ENCODE measurements at regions not wholly inside any gene's neighbourhood (a gene's known extent, or its start where the extent isn't known, plus 50 kb on each side); places are given as distances from the start of the nearest gene placed in this dataset.

DNA sequence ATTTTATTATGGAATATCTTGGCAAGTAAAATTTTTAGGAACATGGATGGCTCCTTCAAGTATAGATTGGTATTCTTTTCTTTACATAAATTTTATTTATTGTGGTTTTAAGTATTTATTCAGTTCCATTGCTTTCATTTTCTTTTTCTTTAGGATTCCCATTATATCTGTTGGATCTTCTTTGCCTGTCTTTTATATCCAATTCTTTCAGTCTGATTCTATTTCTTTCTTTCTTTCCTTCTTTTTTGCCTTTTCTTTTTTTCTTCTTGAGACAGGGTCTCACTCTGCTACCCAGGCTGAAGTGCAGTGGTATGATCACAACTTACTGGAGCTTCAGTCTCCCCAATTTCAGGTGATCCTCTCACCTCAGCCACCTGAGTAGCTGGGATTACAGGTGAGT, 74.2 kb upstream of the GLI3 start:
- TF ChIP-seq NFRKB (IDR thresholded peaks at IDR 0.05) (no peak), FOXM1 (IDR thresholded peaks at IDR 0.05; ENCODE audit: borderline replicate concordance) (no peak), SUZ12 (IDR thresholded peaks at IDR 0.05) (no peak), ZNF384 (IDR thresholded peaks at IDR 0.05) (no peak), CTBP1 (IDR thresholded peaks at IDR 0.05; ENCODE audit: borderline replicate concordance) (no peak), TARDBP (IDR thresholded peaks at IDR 0.05) (no peak), SP1 (IDR thresholded peaks at IDR 0.05) (no peak), FOXA1 (IDR thresholded peaks at IDR 0.05) (no peak), BHLHE40 (IDR thresholded peaks at IDR 0.05; ENCODE audit: borderline replicate concordance) (no peak), ARNT (IDR thresholded peaks at IDR 0.05) (no peak), ELF4 (IDR thresholded peaks at IDR 0.05) (no peak)
- TF ChIP-seq, protein P1, sequence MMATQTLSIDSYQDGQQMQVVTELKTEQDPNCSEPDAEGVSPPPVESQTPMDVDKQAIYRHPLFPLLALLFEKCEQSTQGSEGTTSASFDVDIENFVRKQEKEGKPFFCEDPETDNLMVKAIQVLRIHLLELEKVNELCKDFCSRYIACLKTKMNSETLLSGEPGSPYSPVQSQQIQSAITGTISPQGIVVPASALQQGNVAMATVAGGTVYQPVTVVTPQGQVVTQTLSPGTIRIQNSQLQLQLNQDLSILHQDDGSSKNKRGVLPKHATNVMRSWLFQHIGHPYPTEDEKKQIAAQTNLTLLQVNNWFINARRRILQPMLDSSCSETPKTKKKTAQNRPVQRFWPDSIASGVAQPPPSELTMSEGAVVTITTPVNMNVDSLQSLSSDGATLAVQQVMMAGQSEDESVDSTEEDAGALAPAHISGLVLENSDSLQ (IDR thresholded peaks at IDR 0.05) = no peak

All from HEK293T (cell line).